ENCODE measurements at regions not wholly inside any gene's neighbourhood (a gene's known extent, or its start where the extent isn't known, plus 50 kb on each side); places are given as distances from the start of the nearest gene placed in this dataset.

GRCh38 chr18:51891876-51892275, 448.1 kb upstream of the DCC start:
- no peak for DNase-seq (ENCODE audit: extremely low spot score)
- H3K4me1 ChIP-seq = peaks cover 0 to 12% (median 8%) of the 10 kb centered on the region in 4 donors
- TF ChIP-seq EP300 (IDR thresholded peaks at IDR 0.05) (no peak), CTCF (IDR thresholded peaks at IDR 0.05) (no peak), POLR2A (IDR thresholded peaks at IDR 0.05; ENCODE audit: low read depth) (no peak)
- WGBS = 36% methylated on average over 1 of the region's 1 CpG
- intact Hi-C loops (cut with DNase I) = no loop called here
- H3K4me3 ChIP-seq = no peak overlapping the region
- no peaks in the 10 kb centered on the region for H3K27me3 ChIP-seq
- no peaks in the 10 kb centered on the region for H3K9me3 ChIP-seq
- no peak overlapping the region for H3K27ac ChIP-seq (replicated peaks in 1 of 4)
- H3K36me3 ChIP-seq = no peaks in the 10 kb centered on the region

- Histone ChIP-seq H3K27ac (replicated peaks in 1 of 4) (no peak overlapping the region), H3K36me3 (no peaks in the 10 kb centered on the region), H3K4me3 (no peak overlapping the region), H3K4me1 (no peaks in the 10 kb centered on the region), H3K9me3 (no peaks in the 10 kb centered on the region), H3K27me3 (no peaks in the 10 kb centered on the region)
- DNase-seq (ENCODE audit: extremely low spot score) = peak; percentile 57
- WGBS = 95% methylated on average over 6 of the region's 6 CpGs
- TF ChIP-seq POLR2A (IDR thresholded peaks at IDR 0.05; ENCODE audit: low read depth) (no peak), CTCF (IDR thresholded peaks at IDR 0.05) (no peak), POLR2AphosphoS5 (IDR thresholded peaks at IDR 0.05) (no peak), EP300 (IDR thresholded peaks at IDR 0.05) (no peak)
- intact Hi-C loops (cut with DNase I) = no loop called here
Measured at GRCh38 chr18:51897884-51898283, 442.1 kb upstream of the DCC start.

GRCh38 chr18:51907687-51908597, 432.1 kb upstream of the DCC start:
- 87% methylated on average over 7 of the region's 7 CpGs for WGBS
- Histone ChIP-seq H3K27me3 (no peaks in the 10 kb centered on the region), H3K27ac (replicated peaks in 1 of 4) (no peak overlapping the region), H3K36me3 (no peaks in the 10 kb centered on the region), H3K9me3 (no peaks in the 10 kb centered on the region), H3K4me1 (no peaks in the 10 kb centered on the region), H3K4me3 (no peak overlapping the region)
- TF ChIP-seq POLR2AphosphoS5 (IDR thresholded peaks at IDR 0.05) = no peak
- TF ChIP-seq CTCF (IDR thresholded peaks at IDR 0.05) = no peak
- TF ChIP-seq POLR2A (IDR thresholded peaks at IDR 0.05; ENCODE audit: low read depth) = no peak
- TF ChIP-seq EP300 (IDR thresholded peaks at IDR 0.05) = no peak
- DNase-seq (ENCODE audit: extremely low spot score) = no peak
- intact Hi-C loops (cut with DNase I) = no loop called here

GRCh38 chr18:51908598-51908944, 431.4 kb upstream of the DCC start:
- intact Hi-C loops (cut with DNase I) = no loop called here
- no peak for DNase-seq (ENCODE audit: extremely low spot score)

More at GRCh38 chr18:51908598-51908944, 431.4 kb upstream of the DCC start:
- TF ChIP-seq CTCF (IDR thresholded peaks at IDR 0.05) (no peak), EP300 (IDR thresholded peaks at IDR 0.05) (no peak), POLR2AphosphoS5 (IDR thresholded peaks at IDR 0.05) (no peak), POLR2A (IDR thresholded peaks at IDR 0.05; ENCODE audit: low read depth) (no peak)
- Histone ChIP-seq H3K4me1 (no peaks in the 10 kb centered on the region), H3K4me3 (no peak overlapping the region), H3K27me3 (no peaks in the 10 kb centered on the region), H3K27ac (replicated peaks in 1 of 4) (no peak overlapping the region), H3K9me3 (no peaks in the 10 kb centered on the region), H3K36me3 (no peaks in the 10 kb centered on the region)

Data from esophagus muscularis mucosa (tissue), 4 donors.